ENCODE measurements at regions not wholly inside any gene's neighbourhood (a gene's known extent, or its start where the extent isn't known, plus 50 kb on each side); places are given as distances from the start of the nearest gene placed in this dataset.

DNA sequence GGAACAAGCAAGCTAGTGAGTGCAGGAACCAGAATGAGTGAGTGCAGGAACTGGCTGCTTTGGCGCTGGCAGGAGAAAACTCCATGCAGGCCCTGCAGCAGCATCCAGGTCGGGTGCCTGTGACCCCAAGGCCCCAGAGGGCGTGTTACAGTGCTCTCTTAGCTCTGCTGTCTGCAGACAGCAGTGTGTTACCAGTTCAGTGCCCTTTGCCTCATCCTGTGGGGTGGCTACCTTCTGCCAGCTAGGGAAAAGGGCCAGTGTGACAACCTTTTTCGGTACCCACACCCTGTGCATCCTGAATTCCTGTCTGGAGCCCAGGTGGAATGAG is 202.3 kb upstream of the SMIM31 start:
- H3K4me1 Mint-ChIP-seq, result peaks cover 10% of the 10 kb centered on the region
- no peak overlapping the region for H3K4me3 Mint-ChIP-seq
- H3K27ac Mint-ChIP-seq, result no peak overlapping the region
- TF ChIP-seq, protein P1, sequence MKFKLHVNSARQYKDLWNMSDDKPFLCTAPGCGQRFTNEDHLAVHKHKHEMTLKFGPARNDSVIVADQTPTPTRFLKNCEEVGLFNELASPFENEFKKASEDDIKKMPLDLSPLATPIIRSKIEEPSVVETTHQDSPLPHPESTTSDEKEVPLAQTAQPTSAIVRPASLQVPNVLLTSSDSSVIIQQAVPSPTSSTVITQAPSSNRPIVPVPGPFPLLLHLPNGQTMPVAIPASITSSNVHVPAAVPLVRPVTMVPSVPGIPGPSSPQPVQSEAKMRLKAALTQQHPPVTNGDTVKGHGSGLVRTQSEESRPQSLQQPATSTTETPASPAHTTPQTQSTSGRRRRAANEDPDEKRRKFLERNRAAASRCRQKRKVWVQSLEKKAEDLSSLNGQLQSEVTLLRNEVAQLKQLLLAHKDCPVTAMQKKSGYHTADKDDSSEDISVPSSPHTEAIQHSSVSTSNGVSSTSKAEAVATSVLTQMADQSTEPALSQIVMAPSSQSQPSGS (CRISPR knock-in tag; IDR thresholded peaks at IDR 0.05; ENCODE audit: borderline replicate concordance, low read depth), result no peak
- TF ChIP-seq, protein P2, sequence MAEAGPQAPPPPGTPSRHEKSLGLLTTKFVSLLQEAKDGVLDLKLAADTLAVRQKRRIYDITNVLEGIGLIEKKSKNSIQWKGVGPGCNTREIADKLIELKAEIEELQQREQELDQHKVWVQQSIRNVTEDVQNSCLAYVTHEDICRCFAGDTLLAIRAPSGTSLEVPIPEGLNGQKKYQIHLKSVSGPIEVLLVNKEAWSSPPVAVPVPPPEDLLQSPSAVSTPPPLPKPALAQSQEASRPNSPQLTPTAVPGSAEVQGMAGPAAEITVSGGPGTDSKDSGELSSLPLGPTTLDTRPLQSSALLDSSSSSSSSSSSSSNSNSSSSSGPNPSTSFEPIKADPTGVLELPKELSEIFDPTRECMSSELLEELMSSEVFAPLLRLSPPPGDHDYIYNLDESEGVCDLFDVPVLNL (CRISPR knock-in tag; IDR thresholded peaks at IDR 0.05; ENCODE audit: borderline replicate concordance, low read depth), result no peak
- TF ChIP-seq, protein P3, sequence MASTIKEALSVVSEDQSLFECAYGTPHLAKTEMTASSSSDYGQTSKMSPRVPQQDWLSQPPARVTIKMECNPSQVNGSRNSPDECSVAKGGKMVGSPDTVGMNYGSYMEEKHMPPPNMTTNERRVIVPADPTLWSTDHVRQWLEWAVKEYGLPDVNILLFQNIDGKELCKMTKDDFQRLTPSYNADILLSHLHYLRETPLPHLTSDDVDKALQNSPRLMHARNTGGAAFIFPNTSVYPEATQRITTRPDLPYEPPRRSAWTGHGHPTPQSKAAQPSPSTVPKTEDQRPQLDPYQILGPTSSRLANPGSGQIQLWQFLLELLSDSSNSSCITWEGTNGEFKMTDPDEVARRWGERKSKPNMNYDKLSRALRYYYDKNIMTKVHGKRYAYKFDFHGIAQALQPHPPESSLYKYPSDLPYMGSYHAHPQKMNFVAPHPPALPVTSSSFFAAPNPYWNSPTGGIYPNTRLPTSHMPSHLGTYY (CRISPR knock-in tag; IDR thresholded peaks at IDR 0.05), result no peak
- TF ChIP-seq JAZF1 (CRISPR knock-in tag; IDR thresholded peaks at IDR 0.05) (no peak), ATF1 (CRISPR knock-in tag; IDR thresholded peaks at IDR 0.05) (no peak), ESRRA (CRISPR knock-in tag; IDR thresholded peaks at IDR 0.05; ENCODE audit: borderline replicate concordance) (no peak), NFYB (CRISPR knock-in tag; conservative IDR thresholded peaks at IDR 0.05; ENCODE audit: low read depth) (no peak), SMAD3 (CRISPR knock-in tag; IDR thresholded peaks at IDR 0.05; ENCODE audit: borderline replicate concordance) (no peak), EMX1 (CRISPR knock-in tag; IDR thresholded peaks at IDR 0.05) (no peak), FOXJ3 (CRISPR knock-in tag; IDR thresholded peaks at IDR 0.05; ENCODE audit: borderline replicate concordance) (no peak), TP53 (CRISPR knock-in tag; IDR thresholded peaks at IDR 0.05) (no peak), ETV6 (CRISPR knock-in tag; IDR thresholded peaks at IDR 0.05) (no peak)
- TF ChIP-seq, protein P4, sequence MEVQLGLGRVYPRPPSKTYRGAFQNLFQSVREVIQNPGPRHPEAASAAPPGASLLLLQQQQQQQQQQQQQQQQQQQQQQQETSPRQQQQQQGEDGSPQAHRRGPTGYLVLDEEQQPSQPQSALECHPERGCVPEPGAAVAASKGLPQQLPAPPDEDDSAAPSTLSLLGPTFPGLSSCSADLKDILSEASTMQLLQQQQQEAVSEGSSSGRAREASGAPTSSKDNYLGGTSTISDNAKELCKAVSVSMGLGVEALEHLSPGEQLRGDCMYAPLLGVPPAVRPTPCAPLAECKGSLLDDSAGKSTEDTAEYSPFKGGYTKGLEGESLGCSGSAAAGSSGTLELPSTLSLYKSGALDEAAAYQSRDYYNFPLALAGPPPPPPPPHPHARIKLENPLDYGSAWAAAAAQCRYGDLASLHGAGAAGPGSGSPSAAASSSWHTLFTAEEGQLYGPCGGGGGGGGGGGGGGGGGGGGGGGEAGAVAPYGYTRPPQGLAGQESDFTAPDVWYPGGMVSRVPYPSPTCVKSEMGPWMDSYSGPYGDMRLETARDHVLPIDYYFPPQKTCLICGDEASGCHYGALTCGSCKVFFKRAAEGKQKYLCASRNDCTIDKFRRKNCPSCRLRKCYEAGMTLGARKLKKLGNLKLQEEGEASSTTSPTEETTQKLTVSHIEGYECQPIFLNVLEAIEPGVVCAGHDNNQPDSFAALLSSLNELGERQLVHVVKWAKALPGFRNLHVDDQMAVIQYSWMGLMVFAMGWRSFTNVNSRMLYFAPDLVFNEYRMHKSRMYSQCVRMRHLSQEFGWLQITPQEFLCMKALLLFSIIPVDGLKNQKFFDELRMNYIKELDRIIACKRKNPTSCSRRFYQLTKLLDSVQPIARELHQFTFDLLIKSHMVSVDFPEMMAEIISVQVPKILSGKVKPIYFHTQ (CRISPR knock-in tag; IDR thresholded peaks at IDR 0.05), result no peak
- TF ChIP-seq, protein P5, sequence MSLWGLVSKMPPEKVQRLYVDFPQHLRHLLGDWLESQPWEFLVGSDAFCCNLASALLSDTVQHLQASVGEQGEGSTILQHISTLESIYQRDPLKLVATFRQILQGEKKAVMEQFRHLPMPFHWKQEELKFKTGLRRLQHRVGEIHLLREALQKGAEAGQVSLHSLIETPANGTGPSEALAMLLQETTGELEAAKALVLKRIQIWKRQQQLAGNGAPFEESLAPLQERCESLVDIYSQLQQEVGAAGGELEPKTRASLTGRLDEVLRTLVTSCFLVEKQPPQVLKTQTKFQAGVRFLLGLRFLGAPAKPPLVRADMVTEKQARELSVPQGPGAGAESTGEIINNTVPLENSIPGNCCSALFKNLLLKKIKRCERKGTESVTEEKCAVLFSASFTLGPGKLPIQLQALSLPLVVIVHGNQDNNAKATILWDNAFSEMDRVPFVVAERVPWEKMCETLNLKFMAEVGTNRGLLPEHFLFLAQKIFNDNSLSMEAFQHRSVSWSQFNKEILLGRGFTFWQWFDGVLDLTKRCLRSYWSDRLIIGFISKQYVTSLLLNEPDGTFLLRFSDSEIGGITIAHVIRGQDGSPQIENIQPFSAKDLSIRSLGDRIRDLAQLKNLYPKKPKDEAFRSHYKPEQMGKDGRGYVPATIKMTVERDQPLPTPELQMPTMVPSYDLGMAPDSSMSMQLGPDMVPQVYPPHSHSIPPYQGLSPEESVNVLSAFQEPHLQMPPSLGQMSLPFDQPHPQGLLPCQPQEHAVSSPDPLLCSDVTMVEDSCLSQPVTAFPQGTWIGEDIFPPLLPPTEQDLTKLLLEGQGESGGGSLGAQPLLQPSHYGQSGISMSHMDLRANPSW (CRISPR knock-in tag; conservative IDR thresholded peaks at IDR 0.05; ENCODE audit: low read depth), result no peak
- TF ChIP-seq, protein P6, sequence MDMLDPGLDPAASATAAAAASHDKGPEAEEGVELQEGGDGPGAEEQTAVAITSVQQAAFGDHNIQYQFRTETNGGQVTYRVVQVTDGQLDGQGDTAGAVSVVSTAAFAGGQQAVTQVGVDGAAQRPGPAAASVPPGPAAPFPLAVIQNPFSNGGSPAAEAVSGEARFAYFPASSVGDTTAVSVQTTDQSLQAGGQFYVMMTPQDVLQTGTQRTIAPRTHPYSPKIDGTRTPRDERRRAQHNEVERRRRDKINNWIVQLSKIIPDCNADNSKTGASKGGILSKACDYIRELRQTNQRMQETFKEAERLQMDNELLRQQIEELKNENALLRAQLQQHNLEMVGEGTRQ (CRISPR knock-in tag; IDR thresholded peaks at IDR 0.05), result no peak
- TF ChIP-seq, protein P7, sequence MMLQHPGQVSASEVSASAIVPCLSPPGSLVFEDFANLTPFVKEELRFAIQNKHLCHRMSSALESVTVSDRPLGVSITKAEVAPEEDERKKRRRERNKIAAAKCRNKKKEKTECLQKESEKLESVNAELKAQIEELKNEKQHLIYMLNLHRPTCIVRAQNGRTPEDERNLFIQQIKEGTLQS (CRISPR knock-in tag; conservative IDR thresholded peaks at IDR 0.05), result no peak
- TF ChIP-seq, protein P8, sequence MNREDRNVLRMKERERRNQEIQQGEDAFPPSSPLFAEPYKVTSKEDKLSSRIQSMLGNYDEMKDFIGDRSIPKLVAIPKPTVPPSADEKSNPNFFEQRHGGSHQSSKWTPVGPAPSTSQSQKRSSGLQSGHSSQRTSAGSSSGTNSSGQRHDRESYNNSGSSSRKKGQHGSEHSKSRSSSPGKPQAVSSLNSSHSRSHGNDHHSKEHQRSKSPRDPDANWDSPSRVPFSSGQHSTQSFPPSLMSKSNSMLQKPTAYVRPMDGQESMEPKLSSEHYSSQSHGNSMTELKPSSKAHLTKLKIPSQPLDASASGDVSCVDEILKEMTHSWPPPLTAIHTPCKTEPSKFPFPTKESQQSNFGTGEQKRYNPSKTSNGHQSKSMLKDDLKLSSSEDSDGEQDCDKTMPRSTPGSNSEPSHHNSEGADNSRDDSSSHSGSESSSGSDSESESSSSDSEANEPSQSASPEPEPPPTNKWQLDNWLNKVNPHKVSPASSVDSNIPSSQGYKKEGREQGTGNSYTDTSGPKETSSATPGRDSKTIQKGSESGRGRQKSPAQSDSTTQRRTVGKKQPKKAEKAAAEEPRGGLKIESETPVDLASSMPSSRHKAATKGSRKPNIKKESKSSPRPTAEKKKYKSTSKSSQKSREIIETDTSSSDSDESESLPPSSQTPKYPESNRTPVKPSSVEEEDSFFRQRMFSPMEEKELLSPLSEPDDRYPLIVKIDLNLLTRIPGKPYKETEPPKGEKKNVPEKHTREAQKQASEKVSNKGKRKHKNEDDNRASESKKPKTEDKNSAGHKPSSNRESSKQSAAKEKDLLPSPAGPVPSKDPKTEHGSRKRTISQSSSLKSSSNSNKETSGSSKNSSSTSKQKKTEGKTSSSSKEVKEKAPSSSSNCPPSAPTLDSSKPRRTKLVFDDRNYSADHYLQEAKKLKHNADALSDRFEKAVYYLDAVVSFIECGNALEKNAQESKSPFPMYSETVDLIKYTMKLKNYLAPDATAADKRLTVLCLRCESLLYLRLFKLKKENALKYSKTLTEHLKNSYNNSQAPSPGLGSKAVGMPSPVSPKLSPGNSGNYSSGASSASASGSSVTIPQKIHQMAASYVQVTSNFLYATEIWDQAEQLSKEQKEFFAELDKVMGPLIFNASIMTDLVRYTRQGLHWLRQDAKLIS (CRISPR knock-in tag; IDR thresholded peaks at IDR 0.05; ENCODE audit: borderline replicate concordance), result no peak
- ChIA-PET POLR2A (no interaction called here), CTCF (no interaction called here)
- H3K36me3 Mint-ChIP-seq, result no peaks in the 10 kb centered on the region; the same call in 1 of the 2 replicates
- H3K27me3 Mint-ChIP-seq (ENCODE audit: low read depth), result no peaks in the 10 kb centered on the region
- DNase-seq (ENCODE audit: low spot score), result no peak
- ATAC-seq, result no peak; the same call in 1 of the 2 replicates
- peaks cover 4% of the 10 kb centered on the region; the same call in 1 of the 2 replicates for H3K9me3 Mint-ChIP-seq

All from WTC11 (cell line).